Forelimb muscle (tissue), 1 donor: ENCODE measurements at regions not wholly inside any gene's neighbourhood (a gene's known extent, or its start where the extent isn't known, plus 50 kb on each side); places are given as distances from the start of the nearest gene placed in this dataset.
"Not testable (repeated sequence)": the region's sequence is repeated elsewhere in the genome, so short reads cannot be mapped to it uniquely, and the experiment has no call there.

Experiments used
- DNase-seq: peaks from one replicate; pipeline ENCODE4 v3.0.0-alpha.2; 2013; ENCODE audit warnings: low read depth

DNA sequence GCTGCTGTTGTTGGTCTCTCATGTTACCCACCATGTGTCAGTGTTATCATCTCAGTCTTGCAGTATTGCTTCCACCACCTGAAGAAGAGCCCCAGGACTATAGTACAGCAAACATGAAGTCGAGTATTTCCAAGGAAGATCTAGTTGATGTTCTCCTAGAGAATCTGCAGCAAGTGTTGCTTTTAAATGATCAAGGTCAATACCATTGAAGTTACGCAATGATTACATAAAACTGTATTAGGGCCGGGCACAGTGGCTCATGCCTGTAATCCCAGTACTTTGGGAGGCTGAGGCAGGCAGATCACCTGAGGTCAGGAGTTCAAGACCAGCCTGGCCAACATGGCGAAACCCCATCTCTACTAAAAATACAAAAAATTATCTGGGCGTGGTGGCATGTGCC is 173.9 kb downstream of the TJP1 start:
- not testable (repeated sequence) for DNase-seq

DNA sequence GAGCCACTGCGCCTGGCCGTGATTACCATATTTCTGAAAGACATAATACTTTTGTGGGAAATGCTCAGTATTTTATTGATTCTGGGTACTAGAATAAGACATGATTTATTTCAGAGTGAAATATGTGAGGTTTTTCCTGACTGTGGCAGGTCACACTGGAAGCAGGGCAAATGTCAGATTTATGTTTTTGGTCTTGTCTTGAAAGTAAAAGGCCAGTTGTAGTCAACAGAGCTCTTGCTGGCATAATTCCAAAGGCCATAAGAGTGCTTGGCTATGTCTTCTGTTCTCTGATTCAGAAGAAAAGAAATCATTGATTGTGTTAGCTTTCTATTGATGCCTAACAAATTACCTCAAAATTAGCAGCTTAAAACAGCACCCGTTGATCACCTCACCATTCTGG is 176.4 kb downstream of the TJP1 start:
- DNase-seq: no peak

DNA sequence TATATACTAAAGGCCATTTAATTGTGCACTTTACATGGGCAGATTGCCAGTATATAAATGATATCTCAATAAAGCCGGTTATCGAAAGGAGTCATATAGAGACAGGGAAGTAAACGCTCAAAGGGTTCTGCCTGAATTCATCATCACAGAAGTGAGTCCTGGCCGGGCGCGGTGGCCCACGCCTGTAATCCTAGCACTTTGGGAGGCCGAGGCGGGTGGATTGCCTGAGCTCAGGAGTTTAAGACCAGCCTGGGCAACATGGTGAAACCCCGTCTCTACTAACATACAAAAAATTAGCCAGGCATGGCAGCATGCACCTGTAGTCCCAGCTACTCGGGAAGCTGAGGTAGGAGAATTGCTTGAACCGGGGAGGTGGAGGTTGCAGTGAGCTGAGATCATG is 177.9 kb downstream of the TJP1 start:
- not testable (repeated sequence) for DNase-seq

DNA sequence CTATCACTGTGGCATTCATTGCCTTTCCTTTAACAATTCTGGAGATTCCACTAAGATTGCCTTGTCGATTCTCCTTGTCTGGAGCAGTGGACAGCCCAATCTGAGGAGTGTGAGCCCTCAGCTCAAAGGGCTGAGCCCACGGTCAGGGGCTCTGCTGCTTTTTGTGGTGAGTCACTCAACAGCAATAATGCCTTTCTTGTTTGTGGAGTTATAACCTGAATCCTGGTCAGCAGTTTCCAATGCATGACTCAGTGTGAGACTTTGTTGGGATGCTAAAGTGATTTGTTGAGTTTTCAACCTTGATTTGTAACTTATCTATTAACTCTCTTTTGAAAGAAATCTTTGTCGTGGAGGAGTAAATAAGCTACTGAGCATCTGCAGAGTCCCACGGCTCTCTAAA is 183.5 kb downstream of the TJP1 start:
- DNase-seq: no peak

DNA sequence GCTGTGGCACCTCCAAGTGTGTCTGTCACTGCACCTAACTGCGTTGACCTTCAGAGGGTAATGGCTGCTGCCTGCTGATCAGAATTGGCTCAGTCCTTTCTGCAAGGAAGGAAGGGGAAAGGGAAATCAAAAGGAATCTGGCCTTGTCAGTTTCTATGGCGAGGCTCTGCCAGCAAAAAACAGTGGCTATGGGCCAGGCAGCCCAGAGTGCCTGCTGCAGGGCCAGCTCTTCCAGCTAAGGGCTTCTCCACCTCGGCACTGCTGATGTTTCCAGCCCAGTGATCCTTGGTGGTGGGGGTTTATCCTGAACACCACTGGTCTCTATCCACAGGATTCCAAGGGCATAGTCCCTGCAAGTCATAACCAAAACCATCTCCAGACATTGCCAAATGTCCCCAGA is 184.3 kb downstream of the TJP1 start:
- DNase-seq: no peak

DNA sequence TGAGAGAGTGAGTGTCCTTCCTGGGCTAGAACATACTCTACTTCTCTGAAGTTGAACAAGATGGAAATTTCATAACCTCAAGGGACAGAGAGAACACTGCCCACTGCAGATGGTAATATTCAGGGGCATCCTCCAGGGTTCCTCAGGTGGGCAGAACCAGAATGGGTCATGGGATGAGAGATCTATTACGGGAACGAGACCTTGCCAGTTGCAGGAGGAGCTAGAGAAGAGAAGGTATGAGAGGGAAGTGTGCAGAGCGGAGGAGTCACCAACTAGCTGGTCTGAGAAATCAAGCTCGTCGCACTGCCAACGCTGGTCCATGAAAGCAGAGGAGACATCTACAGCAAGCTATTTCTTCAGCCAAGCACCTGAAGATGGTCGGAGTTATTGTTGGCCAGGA is 184.7 kb downstream of the TJP1 start:
- DNase-seq: no peak

DNA sequence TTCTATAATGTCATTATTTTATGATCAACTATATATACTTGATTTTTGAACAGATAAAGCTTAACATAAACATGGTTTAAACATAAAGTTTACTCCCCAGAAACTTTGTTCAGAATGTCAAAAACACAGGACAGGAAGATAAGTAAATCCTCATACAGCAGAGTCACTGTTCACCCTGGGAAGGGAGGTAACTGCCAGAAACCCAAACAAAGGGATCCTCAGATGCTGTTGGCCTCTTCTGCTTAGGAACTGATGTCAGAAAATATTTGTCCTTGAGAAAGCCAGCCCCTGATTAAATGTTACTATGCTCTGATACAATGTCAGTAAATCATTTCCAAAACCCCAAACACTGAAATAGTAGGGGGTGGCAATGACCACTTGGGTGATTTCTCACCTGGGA is 185.3 kb downstream of the TJP1 start:
- DNase-seq: no peak

DNA sequence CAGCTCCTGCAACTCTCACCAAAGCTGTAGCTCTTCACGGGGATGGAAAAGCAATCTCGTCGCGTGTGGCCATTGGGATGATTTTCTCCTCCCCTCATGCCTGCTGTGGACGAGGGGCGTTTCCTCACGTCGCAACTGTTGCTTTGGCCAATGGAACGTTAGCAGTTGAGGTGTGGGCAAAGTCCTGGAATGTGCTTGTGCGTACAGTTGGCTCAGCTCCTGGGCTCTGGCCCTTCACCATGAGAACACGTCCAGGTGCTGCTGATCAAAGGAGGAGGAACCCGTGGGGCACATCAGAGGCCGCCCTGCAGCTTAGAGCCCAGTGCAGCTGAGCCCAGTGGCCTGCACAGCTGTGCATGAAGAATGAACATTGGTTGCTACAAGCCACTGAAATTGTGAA is 186.1 kb downstream of the TJP1 start:
- DNase-seq: no peak

DNA sequence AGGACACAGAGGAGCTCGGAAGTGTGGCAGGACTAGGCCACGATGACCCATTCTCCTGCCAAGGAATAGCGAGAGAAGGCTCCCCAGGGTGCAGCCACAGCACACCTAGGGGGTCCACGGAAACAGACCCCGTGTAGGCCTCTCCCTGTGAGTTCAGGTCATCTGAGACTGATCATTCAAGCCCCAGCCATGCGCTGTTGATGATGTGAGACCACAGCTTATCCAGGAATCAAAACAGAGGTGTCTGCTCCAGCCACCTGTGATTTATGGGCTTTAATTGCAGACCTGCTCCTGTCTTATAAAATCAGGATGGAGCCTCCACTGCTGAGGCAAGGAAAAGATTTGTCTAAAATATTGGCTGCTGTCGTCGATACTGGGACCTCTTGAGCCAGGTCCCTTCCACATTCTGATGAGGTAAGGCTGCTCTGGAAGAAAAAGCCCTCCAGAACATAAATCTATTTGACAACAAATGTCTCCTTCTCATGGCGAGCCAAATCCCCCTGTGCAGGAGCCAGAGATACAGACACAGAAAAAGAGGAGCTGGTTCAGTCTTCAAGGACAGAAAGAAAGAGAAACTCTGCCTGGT is 186.7 kb downstream of the TJP1 start:
- DNase-seq: no peak

DNA sequence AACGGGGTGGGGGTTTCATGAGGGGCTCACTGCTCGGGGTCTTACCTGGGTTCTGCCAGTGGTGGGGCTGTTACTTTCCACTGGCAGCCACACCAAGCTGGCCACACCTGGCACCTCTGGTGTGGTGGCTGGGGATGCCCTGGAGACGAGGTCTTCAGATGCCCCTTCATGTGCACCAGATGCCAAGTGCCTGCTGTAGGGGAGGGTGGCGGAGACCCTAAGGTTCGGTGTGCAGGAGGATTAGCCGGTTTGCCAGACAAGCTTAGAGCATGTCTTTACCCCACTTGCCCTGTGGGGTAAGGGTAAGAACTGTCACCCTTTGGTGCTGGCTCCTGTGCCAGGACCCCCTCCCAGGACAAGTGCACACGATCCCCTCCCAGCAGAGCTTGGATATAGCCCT is 188.3 kb downstream of the TJP1 start:
- DNase-seq: no peak

DNA sequence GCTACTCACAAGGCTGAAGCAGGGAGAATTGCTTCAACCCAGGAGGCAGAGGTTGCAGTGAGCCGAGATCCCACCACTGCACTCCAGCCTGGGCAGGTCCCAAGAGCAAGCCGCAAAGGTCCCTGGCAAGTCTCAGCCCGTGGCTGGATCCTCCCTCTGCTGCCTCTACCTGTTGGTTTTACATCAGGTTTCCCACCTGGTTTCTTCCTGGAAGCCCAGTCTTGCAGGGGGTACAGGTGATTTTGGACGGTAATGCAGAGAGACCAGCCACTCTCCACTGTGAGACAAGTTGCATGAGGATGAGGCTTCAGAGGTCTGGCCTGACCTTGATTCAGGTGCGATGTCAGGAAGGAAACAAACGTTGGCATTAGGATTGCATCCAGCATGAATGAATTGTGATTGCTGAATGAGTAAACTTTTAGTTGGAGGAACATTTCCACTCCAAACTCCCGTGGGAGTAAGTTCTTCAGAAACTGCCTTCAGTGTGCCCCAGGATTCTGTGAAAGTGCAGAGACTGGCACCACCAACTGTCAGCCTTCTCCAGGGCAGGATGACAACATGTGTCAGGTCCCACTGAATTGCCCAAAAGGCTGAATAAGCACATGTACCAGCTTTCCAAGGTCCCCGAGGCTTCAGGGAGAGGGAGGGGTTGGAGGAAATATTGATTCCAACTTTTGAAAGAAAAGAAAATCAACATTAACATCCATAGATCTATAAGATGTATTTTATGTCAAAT is 189.4 kb downstream of the TJP1 start:
- DNase-seq: no peak

DNA sequence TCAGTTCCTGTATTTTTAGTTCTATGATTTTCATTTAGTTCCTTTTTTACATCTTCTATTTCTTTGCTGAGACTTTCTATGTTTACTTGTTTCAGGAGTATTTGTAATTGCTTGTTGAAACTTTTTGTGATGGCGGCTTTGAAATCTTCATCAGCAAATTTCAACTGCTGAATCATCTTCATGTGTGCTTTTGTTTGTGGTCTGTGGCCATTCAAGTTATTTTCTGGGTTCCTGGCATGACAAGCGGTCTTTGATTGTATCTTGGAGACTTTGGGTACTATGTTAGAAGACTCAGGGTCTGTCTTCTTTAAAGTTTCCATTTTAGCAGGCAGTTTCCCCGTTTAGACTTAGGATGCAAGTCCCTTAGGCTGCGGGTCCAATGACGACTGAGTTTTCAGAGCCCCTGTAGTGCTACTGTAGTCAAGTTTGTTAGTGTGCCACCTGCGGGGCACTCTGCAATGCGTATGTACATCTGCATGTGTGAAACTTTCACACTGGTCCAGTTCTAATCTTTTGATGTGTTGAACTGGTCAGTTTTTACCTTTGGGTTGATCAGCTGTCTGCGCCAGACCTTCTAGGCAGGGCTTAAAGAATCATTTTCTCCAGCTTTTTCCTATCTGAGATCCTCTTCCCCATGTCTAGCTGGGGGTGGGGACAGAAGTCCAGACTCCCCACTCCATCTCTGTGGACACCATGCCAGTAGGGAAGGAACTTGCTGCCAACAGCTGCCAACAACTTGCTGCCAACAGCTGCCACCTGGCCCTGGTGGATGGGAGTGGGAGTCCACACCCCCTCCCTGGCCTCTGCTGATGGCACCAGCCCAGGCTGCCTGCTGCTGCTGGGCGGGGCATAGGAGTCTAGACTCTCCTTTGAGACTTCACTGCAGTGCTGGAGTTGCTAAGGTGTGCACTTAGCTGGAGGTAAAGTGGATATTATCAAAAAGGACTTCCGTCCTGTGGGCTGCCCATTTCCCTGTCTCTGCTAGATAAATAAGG is 190.9 kb downstream of the TJP1 start:
- peak; percentile 11 for DNase-seq

DNA sequence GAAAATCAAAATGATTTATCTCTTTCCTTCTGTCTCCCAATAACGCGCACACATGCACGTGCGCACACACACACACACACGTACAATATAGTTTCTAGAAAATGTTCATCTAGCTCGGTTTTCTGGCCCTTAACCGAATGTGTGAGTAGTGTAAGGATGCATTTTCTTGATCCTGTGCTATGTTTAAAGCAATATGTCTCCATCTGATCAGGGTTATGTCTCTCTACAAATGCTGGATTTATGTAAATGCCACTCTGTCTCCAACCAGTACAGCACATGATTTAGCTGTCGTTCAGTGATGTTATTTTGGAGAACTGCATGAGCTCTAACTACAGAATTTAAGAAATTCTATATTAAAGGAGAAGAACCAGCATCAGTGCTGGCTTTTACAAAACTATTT is 198.0 kb downstream of the TJP1 start:
- no peak for DNase-seq

DNA sequence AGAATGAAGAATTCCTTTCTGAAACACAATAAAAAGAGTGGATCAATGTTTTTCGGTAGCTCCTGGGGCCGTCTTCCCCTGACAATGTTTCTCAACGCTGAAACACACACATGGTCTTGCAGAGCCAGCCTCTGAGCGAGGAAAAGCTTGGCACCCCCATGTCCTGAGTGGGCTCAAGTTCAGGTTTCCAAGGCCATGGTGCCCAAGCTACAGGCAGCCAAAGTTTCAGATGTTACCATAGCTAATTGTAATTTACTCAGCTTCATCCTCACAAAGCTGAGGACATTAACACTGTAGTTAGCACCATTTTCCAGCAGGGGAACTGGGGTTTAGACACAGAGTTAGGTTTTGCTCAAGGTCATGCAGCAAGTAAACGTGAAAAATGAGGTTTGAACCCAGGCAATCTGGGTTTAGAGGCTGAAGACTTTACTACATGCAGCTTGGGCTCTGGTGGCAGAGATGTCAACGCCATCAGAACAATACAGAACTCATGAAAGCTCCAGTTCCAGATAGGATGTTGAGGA is 199.1 kb downstream of the TJP1 start:
- no peak for DNase-seq

DNA sequence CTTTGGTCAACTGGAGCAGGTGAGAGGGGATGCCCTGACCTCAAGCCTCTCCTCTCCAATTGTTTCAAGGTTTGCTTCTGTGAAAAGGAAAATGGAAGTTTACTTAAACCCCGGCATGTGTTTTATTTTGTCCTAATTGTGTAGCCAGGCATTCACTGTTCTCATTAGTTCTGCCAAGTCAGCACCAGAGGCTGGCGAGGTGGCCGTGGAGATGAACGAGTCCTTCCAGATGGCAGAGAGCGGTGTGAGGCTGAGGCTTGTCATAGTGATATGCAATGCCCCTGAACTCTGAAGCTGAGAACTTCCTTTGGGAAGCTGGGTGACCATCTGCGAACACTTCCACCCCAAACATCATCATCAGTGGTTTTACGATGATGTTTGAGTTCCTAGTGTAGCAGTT is 199.6 kb downstream of the TJP1 start:
- DNase-seq: no peak

DNA sequence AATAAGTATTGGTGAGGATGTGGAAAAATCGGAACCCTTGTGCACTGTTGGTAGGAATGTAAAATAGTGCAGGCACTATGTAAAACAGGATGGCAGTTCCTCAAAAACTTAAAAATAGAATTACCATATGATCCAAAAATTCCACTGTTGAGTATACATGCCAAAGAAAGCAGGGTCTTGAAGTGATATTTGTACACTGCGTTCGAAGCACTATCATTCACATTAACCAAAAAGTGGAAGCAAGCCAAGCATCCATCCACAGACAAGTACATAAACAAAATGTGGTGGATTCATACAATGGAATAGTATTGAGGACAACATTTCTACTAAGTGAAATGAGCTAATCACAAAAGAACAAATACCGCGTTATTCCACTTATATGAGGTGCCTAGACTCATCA is 200.7 kb downstream of the TJP1 start:
- no peak for DNase-seq

DNA sequence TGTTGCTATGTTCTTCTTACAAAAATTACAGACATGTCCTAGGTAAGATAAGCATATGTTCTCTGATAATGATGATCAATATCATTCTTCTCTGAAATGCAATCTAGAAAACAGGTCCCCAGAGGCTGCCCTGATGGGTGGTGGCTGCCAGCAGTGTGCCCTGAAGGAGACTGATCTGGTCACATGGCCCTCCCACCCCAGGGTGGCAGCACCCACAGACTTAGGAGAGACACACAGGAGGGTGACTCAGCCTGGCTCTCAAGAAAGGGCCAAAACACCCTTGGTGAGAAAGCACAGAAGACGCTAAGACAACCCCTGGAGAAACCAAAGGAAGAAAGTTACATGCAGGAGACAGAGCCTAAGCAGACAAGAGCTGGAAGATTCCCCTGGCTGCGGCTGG is 203.7 kb downstream of the TJP1 start:
- DNase-seq: no peak

DNA sequence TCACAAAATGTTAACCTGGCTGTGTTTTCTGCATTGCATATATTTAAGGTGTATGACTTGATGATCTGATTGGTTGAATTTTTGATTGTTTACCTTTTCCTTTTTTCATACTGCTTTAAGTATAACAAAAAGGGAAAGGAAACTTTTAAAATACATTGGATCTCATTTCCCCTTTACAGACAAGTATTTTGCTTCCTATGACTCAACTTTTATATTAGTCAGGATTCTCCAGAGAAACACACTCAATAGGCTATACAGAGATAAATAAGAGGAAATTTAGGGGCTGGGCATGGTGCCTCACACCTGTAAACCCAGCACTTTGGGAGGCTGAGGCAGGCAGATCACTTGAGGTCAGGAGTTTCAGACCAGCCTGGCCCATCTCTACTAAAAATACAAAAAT is 205.8 kb downstream of the TJP1 start:
- DNase-seq: no peak

DNA sequence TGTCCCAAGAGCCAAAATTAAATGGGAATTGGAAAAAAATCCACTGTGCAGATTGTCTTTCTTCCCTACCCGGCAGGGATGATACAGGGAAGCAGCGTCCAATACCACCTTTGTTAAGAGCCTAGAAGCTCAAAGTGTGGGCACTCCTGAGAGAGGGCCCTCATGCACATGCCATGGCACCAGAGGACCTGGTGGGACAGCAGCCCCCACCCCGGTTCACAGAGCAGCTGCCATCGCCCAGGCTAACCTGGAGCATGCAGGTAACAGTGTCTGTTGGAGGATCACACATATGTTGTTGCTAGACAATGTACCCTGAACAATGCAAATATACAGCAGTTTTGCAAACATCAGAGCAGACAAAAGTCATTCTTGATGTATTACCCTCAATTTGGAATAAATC is 206.5 kb downstream of the TJP1 start:
- DNase-seq: no peak

DNA sequence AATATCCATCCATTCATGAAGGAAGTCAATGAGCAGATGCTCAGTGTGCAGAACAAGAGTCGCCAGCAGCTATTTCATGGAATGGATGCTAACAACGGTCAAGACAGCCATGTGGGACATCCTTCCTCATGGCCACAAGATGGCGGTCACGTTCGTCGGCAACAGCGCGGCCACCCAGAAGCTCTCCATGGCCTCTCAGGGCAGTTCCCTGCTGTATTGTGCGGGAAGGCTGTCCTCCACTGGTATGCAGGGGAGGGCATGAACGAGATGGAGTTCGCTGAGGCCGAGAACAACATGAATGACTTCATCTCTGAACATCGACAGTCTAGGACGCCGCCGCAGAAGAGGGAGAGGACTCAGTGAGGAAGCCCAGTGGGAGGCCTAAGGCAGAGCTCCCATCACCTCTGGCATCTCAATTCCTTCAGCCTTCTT is 208.3 kb downstream of the TJP1 start:
- DNase-seq: no peak

DNA sequence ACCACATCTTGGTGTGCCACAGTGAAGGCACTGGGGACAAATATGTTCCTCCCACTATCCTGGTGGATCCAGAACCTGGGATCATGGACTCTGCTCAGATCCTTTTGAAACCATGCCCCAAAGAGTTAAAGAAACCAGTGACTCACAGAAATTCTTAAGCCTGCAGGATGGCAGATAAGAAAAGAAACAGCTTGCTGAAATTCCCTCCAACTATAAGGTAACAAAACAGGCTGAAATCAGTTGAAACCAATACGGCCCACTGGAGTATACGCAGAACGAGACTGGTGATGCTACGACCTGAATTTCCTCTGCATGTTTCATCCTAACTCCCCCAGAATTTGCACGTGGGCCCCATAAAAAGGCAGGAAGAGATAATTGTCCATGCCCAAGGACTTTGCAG is 209.6 kb downstream of the TJP1 start:
- DNase-seq: no peak

DNA sequence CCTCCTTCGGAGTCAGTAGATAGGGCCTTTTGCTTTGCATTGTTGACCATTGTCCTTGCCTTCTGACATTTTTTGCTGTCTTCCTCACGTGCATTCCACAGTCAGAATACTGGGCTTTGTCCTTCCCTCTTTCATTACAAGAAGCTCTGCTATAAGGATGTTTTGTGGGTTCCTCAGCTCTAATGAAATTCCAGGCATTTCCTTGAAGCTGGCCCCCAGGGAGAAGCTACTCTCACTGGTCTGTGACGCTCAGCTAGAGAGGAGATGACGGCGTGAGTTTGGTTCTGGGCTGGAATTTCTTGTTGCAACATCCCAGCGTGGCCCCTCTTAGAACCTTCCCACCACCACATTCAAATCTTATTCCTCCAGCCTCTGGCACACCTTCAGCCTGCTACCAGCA is 210.2 kb downstream of the TJP1 start:
- no peak for DNase-seq
